Activated effector memory CD4-positive, alpha-beta T cell treated with Interleukin-2 at 50 U/mL for 16 hours (primary cell): ENCODE measurements at regions not wholly inside any gene's neighbourhood (a gene's known extent, or its start where the extent isn't known, plus 50 kb on each side); places are given as distances from the start of the nearest gene placed in this dataset.
"Not testable (repeated sequence)": the region's sequence is repeated elsewhere in the genome, so short reads cannot be mapped to it uniquely, and the experiment has no call there.

ENCODE experiments used
- DNase-seq: peaks from one replicate; pipeline ENCODE4 v3.0.0-alpha.2; 2020

- no peak for DNase-seq
Observed at GRCh38 chr20:53891306-53891894, 179.0 kb downstream of the BCAS1 start.

GRCh38 chr20:53890443-53891305 is 179.7 kb downstream of the BCAS1 start:
- no peak for DNase-seq

GRCh38 chr20:53889411-53890148 is 180.8 kb downstream of the BCAS1 start:
- no peak for DNase-seq

DNA sequence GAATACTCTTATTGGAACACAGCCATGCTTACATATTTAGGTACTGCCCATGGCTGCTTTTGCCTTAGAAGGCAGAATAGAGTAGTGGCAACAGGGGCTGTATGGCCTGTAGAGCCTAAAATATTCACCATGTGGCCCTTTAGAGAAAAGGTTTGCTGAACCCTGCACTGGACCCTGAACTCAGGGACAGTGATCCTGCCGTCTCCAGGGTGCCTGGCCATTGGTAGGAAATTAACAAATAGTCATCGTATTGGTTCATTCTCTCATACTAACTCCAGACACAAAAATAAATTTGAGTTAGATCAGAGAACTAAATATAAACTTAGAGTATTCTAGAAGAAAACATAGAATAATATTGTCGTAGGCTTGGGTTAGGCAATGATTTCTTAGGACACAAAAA is 181.4 kb downstream of the BCAS1 start:
- DNase-seq = no peak

GRCh38 chr20:53888510-53888909 is 181.9 kb downstream of the BCAS1 start:
- DNase-seq = no peak

DNA sequence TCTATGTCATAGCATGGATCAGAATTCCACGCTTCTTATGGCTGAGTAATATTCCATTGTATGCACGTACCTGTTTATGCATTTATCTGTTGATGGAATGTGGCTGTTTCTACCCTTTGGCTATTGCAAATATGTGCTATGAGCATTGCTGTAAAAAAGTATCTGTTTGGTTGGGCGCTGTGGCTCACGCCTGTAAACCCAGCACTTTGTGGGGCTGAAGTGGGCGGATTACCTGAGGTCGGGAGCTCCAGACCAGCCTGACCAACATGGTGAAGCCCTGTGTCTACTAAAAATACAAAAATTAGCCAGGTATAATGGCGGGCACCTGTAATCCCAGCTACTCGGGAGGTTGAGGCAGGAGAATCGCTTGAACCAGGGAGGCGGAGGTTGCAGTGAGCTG is 182.4 kb downstream of the BCAS1 start:
- DNase-seq = no peak

- no peak for DNase-seq
Observed at GRCh38 chr20:53884859-53885541, 185.4 kb downstream of the BCAS1 start.

DNA sequence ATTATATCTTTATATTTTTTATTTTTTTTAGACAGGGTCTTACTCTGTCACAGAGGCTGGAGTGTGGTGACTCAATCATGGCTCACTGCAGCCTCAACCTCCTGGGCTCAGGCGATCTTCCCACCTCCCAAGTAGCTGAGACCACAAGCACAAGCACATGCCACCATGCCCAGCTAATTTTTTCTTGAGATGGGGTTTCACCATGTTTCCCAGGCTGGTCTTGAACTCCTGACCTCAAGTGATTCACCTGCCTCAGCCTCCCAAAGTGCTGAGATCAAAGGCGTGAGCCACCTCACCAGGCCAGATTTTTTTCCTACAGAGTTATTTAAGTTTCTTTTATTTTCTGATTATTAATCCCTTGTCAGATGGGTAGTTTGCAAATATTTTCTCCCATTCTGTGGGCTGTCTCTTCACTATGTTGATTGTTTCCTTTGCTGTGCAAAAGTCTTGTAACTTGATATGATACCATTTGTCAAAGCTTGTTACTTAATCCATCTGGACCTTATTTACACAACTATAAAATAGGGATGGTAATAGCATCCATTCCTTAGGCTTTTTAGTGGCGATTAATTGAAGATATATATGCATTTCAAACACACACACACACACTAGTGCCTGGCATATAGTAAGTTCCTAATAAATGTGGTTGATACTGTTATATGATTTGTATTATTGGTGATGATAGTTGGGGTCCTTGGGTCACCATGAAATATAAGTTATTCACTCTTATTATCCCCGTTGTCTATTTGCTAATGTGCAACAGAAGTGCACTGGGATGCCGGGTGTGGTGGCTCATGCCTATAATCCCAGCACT is 187.1 kb downstream of the BCAS1 start:
- DNase-seq = no peak

DNA sequence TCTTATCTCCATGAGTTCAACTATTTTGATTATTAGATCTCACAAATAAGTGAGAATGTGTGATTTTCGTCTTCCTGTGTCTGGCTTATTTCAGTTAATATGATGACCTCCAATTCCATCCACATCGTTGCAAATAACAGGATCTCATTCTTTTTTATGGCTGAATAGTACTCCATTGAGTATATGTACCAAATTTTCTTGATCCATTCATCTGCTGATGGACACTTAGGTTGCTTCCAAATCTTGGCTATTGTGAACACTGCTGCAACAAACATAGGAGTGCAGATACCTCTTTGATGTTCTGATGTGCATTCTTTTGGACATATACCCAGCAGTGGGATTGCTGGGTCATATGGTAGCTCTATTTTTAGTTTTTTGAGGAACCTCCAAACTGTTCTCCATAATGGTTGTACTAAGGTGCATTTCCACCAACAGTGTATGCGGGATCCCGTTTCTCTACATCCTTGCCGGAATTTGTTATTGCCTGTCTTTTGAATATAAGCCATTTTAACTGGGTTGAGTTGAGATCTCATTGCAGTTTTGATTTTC is 187.9 kb downstream of the BCAS1 start:
- not testable (repeated sequence) for DNase-seq

DNA sequence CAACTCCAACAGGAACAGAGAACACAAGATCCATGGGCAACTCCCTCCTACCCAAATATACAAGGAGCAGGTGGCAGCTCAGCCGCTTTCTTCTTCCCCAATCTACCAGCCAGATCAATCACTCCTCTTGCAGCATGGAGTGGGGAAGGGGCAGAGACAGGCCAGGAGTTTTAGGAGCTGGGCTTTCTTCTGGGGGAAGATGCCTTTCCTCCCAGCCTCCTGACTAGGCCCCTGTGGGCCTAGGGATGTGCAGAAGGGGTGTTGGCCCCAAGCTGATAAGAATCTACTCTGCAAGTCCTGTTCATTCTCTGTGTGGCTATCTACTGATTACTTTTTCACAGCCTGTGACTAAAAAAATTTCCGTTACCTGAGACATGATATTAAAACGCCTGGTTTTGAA is 189.0 kb downstream of the BCAS1 start:
- DNase-seq = no peak

DNA sequence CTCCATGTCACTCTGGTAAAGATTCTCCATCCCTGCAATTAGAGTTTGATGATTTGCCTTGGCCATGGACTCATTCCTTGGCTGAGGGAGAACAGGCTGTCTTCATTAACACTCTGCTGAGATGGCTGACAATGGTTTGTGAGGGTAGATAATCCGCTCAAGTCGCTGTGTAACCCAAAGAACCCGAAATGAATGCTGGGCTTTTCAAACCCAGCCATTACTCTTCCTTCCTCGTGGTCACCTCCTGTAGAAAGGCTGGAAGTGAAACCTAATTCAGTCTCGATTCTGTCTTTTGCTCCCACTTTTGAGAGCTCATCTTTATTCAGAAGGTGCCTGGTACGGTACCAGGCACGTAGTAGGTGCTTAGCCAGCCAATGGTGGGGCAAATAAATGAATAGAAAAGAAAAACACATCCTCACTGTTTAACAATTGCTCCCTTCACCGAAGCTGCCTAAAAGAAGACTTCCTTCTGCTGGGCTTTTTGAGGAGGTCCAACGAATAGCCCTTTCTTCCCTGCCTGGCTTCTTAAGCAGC is 190.2 kb downstream of the BCAS1 start:
- DNase-seq = no peak

GRCh38 chr20:53879048-53879684 is 191.2 kb downstream of the BCAS1 start:
- DNase-seq = no peak

GRCh38 chr20:53878262-53879047 is 191.9 kb downstream of the BCAS1 start:
- DNase-seq = no peak

DNA sequence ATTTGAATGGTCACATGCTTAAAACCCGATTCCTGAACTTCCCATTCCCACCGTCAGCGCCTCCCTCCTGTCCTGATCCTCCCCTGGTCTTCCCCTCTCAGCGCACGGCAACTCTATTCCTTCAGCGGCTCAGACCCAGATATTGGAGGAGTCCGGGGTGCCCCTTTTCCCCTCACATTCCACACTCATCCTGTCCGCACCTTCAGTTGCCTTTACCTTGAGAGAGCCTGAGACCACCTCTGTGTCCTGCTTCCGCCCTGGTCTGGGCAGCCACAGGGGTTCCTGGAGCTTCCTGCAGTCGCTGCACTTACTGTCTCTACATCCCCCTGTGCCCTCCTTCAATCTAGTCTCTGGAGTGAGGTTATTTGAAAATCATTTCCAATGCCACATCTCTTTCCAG is 193.4 kb downstream of the BCAS1 start:
- DNase-seq = no peak

DNA sequence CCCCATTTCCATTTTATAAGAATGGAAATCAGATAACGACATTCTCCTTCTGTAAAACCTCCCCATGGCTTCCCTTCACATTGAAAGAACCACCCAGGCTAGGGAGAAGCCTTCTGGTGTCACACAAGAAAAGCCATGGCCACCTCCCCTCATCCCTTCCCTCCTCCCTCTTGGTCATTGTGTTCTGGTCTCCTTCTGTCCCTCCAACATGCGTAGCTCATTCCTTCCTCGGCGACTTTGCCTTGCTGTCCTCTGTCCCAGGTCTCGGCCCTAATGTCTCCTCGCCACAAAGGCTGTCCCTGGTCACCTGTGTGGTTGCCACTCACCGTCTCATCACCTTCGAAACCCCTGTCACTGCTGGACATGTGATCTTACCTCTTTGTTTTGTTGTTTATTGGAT is 193.9 kb downstream of the BCAS1 start:
- DNase-seq = no peak

- no peak for DNase-seq
Observed at GRCh38 chr20:53875452-53875851, 194.9 kb downstream of the BCAS1 start.

GRCh38 chr20:53874706-53875105 is 195.7 kb downstream of the BCAS1 start:
- no peak for DNase-seq

- DNase-seq = no peak
Observed at GRCh38 chr20:53874104-53874503, 196.3 kb downstream of the BCAS1 start.

DNA sequence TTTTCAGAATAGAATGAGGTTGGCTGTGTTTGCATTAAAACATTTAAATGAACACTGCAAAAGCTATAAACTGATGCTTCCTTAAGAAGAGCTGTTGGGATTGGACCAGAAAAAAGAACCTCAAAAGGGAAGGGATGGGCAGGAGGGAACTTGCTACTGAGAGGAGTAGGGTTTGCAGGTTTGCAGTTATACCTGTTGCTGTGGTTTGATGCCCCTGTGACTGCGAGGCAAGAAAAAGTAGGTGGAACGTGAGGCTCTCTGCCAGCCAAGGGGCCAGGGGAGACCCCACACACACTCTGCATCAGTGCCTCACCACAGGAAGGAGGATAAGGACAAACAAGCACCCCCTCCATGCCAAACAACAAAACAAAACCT is 197.2 kb downstream of the BCAS1 start:
- no peak for DNase-seq

DNA sequence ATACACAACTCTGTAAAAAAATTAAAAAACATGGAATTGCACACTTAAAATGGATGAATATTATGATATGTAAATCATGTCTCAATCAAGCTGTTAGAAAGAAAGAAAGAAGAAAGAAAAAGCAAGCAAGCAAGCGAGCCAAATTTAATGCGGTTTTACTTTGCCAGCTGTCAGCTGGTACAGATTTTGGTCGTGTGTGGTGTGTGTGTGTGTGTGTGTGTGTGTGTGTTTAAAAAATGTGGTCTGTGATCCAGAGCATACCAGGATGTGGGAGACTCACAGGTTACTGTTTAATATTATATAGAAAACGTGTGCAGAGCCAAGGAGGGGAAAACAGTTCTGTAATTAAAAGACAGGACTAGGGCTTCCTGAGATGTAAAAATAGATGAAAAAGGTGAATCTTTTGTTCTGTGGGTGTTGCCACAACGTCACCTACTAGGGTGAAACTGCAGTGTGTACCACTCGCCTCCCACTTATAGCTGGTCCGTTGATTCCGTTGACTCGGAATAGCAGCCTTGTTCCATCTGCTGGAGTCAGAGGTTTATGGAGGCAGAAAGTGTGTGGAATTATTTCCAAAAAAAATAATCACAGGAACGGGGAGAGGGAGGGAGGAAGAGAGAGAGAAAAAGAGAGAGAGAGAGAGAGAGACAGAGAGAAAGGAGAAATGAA is 197.7 kb downstream of the BCAS1 start:
- DNase-seq = peak; percentile 46
